ENCODE measurements at regions not wholly inside any gene's neighbourhood (a gene's known extent, or its start where the extent isn't known, plus 50 kb on each side); places are given as distances from the start of the nearest gene placed in this dataset.
A peak's percentile ranks its signal among the peaks of the same experiment; 100 is the strongest.

- Histone ChIP-seq H3K27ac (ENCODE audit: low read depth, low read length) (peak overlapping the region; percentile 64), H3K4me3 (ENCODE audit: low read depth, low read length) (no peak overlapping the region), H3K9me3 (ENCODE audit: control insufficient read depth, insufficient read depth, low read length) (no peaks in the 10 kb centered on the region), H3K36me3 (ENCODE audit: control insufficient read depth, insufficient read depth, low read length) (no peaks in the 10 kb centered on the region), H3K27me3 (ENCODE audit: control insufficient read depth, insufficient read depth, low read length) (no peaks in the 10 kb centered on the region), H3K4me1 (ENCODE audit: control insufficient read depth, insufficient read depth, low read length) (peaks cover 46% of the 10 kb centered on the region)
- WGBS (ENCODE audit: insufficient coverage), result no CpG with 5 or more reads among the region's 3 CpGs
- no peak for DNase-seq (ENCODE audit: low read depth in 4 of 6, low spot score in 6 of 6)
Measured at GRCh38 chr9:121569266-121569648, 69.6 kb upstream of the GGTA1 start.

DNA sequence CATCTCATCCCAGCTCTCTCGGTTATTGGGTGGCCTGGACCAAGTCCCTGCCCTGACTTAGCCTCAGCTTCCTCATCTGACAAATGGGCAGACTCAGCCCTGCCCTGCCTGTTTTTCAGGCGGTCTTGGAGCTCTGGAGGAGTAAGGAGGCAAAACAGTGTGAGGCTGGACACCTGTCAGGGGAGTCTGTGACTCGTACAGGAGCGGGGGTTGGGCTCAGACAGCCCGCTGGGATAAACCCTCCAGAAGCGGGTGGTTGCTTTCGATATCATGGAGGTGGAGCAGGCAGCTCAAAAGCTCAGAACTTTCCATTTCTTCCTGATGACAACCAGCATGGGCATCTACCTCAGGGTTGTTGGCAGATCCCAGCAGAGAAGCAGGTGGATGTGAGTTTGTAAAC lies 72.9 kb upstream of the GGTA1 start:
- Histone ChIP-seq H3K27me3 (ENCODE audit: control insufficient read depth, insufficient read depth, low read length) (no peaks in the 10 kb centered on the region), H3K4me1 (ENCODE audit: control insufficient read depth, insufficient read depth, low read length) (peaks cover 44% of the 10 kb centered on the region), H3K27ac (ENCODE audit: low read depth, low read length) (no peak overlapping the region), H3K4me3 (ENCODE audit: low read depth, low read length) (no peak overlapping the region), H3K9me3 (ENCODE audit: control insufficient read depth, insufficient read depth, low read length) (no peaks in the 10 kb centered on the region), H3K36me3 (ENCODE audit: control insufficient read depth, insufficient read depth, low read length) (no peaks in the 10 kb centered on the region)
- DNase-seq (ENCODE audit: low read depth in 4 of 6, low spot score in 6 of 6), result no peak
- 90% methylated on average over 5 of the region's 7 CpGs for WGBS (ENCODE audit: insufficient coverage)

DNA sequence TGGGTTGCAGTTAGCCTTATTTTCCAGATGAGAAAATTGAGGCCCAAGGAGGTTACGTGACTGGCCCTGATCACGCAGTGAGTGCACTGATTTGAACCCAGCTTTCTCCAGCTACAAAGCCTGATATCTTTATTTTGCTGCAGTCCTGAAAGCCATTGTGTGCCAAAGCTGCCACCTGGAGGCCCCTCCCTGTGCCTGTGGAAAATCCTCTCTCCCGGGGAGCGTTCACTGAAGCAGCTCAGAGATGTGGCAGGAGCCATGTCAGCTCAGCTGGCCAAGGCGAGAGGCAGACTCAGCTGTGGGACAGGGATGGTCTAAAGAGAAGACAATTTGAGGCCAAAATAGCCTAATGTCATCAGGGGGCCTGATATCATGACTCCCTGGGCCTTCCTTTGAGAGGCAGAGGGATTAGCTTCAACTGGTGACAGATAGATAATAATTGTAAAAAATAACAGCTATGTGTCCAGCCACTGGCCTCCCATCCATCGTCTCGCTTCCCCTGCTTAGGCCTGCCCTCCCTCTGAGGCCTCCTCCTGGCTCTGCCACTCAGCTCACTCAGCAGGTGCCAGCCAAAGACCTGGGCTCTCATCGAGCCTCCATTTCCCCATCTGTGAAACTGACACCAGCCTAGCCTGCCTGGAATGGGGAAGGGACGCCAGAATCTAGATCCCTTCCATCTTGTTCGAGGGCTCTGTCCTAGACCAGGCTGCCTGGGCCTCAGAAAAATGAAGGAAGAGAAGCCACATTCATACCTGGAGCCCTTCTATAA lies 74.3 kb upstream of the GGTA1 start:
- WGBS (ENCODE audit: insufficient coverage), result 74% methylated on average over 9 of the region's 10 CpGs
- Histone ChIP-seq H3K4me3 (ENCODE audit: low read depth, low read length) (no peak overlapping the region), H3K27me3 (ENCODE audit: control insufficient read depth, insufficient read depth, low read length) (no peaks in the 10 kb centered on the region), H3K36me3 (ENCODE audit: control insufficient read depth, insufficient read depth, low read length) (no peaks in the 10 kb centered on the region), H3K4me1 (ENCODE audit: control insufficient read depth, insufficient read depth, low read length) (peaks cover 40% of the 10 kb centered on the region), H3K27ac (ENCODE audit: low read depth, low read length) (no peak overlapping the region), H3K9me3 (ENCODE audit: control insufficient read depth, insufficient read depth, low read length) (no peaks in the 10 kb centered on the region)
- DNase-seq (ENCODE audit: low read depth in 4 of 6, low spot score in 6 of 6), result peak in 1 of 6 donors; percentile 33

DNA sequence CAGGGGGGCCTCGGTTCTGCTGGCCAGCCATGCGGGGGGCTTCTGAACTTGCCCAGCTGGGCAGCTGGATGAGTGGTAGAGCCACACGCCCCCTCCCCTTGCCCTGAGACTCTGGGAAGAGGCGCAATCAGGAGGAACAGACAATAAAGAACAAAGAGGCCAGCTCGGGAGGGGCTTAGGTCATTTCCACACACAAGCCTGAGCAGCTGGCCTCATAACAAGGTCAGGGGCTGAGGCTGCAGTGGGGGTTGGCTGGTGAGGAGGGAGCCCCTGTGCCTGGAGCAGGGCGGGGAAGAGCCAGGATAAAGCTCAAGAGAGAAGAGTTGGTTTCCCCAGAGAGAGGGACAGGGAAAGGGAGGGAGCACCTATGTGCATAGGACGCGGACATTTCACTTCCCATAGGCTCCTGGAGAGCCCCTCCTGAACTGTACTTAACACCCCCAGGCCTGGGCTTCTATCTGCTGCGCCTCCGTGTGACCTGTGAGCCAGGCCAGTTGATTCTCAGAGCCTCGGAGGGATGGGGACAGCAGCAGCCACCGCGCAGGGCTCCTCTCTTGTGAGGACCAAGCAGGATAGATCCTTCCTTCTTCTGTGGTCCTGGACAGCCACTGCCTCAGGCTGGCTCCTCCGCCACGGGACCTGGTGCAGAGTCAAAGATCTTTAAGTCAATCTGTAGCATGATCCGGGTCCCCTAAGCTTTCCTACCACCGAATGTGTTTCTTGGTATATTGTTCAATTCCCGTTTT lies 75.3 kb upstream of the GGTA1 start:
- Histone ChIP-seq H3K9me3 (ENCODE audit: control insufficient read depth, insufficient read depth, low read length) (no peaks in the 10 kb centered on the region), H3K4me3 (ENCODE audit: low read depth, low read length) (no peak overlapping the region), H3K4me1 (ENCODE audit: control insufficient read depth, insufficient read depth, low read length) (peaks cover 34% of the 10 kb centered on the region), H3K36me3 (ENCODE audit: control insufficient read depth, insufficient read depth, low read length) (no peaks in the 10 kb centered on the region), H3K27me3 (ENCODE audit: control insufficient read depth, insufficient read depth, low read length) (no peaks in the 10 kb centered on the region), H3K27ac (ENCODE audit: low read depth, low read length) (no peak overlapping the region)
- DNase-seq (ENCODE audit: low read depth in 4 of 6, low spot score in 6 of 6), result no peak
- 68% methylated on average over 13 of the region's 18 CpGs for WGBS (ENCODE audit: insufficient coverage)

DNA sequence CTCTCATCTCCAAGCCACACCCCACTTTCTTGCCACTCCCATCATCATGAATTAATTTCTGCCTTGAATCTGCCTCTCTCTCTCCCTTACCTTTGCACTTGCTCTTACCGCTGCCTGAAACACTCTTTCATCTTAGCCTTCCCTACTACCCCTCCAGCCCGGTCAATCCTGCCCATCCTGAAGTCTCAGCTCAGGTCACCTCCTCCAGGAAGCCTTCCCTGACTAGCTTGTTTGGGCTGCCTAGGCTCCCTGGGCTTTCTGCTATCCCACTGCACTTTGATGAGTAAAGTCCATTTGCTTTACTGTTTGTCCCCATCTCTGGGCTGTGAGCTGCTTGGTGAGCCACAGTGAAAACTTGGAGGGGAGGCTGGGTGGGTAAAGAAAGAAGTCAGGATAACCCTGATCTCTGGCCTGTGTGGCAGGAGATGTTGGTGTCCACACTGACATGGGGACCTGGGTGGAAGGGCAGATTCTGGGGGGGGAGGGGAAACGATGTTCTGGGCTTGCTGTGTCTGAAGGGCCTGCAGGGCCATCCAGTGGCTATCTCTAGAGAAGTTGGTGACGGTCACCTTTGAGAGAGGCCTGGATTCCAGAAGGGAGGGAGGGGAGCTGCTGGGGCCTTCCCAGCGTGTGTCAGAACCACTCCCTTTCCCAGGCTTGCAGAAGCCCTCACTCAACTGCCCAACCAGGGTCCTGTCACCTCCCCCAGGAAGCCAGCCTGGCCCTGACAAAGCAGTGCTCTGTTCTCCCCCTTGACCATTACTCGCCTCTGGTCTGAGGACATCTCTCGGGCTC lies 75.0 kb upstream of the DAB2IP start:
- Histone ChIP-seq H3K36me3 (ENCODE audit: control insufficient read depth, insufficient read depth, low read length) (no peaks in the 10 kb centered on the region), H3K4me1 (ENCODE audit: control insufficient read depth, insufficient read depth, low read length) (peaks cover 42% of the 10 kb centered on the region), H3K27me3 (ENCODE audit: control insufficient read depth, insufficient read depth, low read length) (no peaks in the 10 kb centered on the region), H3K9me3 (ENCODE audit: control insufficient read depth, insufficient read depth, low read length) (no peaks in the 10 kb centered on the region), H3K4me3 (ENCODE audit: low read depth, low read length) (no peak overlapping the region), H3K27ac (ENCODE audit: low read depth, low read length) (no peak overlapping the region)
- 90% methylated on average over 5 of the region's 7 CpGs for WGBS (ENCODE audit: insufficient coverage)
- no peak for DNase-seq (ENCODE audit: low read depth in 4 of 6, low spot score in 6 of 6)

DNA sequence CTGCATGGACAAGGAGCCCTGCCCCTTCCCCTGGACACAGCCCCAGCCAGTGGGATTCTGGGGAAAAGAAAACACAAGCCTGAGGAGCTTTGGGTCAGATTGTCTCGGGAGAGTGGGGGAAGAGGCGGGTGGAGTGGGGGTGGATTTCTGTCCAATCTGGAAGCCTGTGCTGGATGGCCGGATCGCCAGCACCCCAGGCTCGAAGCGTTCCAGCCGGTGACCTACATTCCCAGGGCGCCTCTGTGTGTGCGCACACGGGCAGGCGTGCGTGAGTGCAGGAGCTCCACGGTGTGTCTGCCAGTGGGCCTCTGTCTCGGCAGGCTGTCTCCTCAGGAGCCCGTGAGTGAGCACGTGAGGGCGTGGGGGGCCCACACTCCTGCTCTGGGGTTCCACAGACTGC lies 74.3 kb upstream of the DAB2IP start:
- DNase-seq (ENCODE audit: low read depth in 4 of 6, low spot score in 6 of 6), result no peak
- peaks cover 49% of the 10 kb centered on the region for H3K4me1 ChIP-seq (ENCODE audit: control insufficient read depth, insufficient read depth, low read length)

DNA sequence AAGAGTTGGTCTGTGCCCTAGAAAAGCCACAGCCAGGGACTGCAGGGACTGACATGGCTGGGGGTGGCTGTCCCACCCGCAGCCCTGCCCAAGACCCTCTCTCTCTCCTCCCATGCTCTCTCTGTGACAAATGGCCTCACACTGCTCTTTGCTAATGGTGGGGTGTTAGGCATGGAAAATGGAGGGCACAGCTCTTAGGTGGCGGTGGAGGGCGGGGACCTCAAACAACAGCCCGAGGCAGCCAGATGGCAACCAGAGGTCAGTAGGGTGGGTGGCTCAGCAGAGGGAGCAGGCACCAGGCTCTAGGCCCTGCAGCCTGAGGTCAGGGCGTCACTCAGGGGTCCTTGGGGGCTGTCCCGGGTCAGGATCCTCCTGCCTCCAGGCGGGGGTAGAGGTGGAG lies 73.9 kb upstream of the DAB2IP start:
- peaks cover 53% of the 10 kb centered on the region for H3K4me1 ChIP-seq (ENCODE audit: control insufficient read depth, insufficient read depth, low read length)
- no peaks in the 10 kb centered on the region for H3K9me3 ChIP-seq (ENCODE audit: control insufficient read depth, insufficient read depth, low read length)
- 84% methylated on average over 6 of the region's 7 CpGs for WGBS (ENCODE audit: insufficient coverage)
- no peaks in the 10 kb centered on the region for H3K36me3 ChIP-seq (ENCODE audit: control insufficient read depth, insufficient read depth, low read length)
- no peak for DNase-seq (ENCODE audit: low read depth in 4 of 6, low spot score in 6 of 6)
- H3K27me3 ChIP-seq (ENCODE audit: control insufficient read depth, insufficient read depth, low read length), result no peaks in the 10 kb centered on the region
- no peak overlapping the region for H3K27ac ChIP-seq (ENCODE audit: low read depth, low read length)
- no peak overlapping the region for H3K4me3 ChIP-seq (ENCODE audit: low read depth, low read length)

More for the DNA sequence above, 74.3 kb upstream of the DAB2IP start:
- Histone ChIP-seq H3K9me3 (ENCODE audit: control insufficient read depth, insufficient read depth, low read length) (no peaks in the 10 kb centered on the region), H3K36me3 (ENCODE audit: control insufficient read depth, insufficient read depth, low read length) (no peaks in the 10 kb centered on the region), H3K27me3 (ENCODE audit: control insufficient read depth, insufficient read depth, low read length) (no peaks in the 10 kb centered on the region), H3K27ac (ENCODE audit: low read depth, low read length) (no peak overlapping the region), H3K4me3 (ENCODE audit: low read depth, low read length) (no peak overlapping the region)
- WGBS (ENCODE audit: insufficient coverage), result 80% methylated on average over 17 of the region's 17 CpGs

- 25% methylated on average over 12 of the region's 19 CpGs for WGBS (ENCODE audit: insufficient coverage)
- Histone ChIP-seq H3K4me1 (ENCODE audit: control insufficient read depth, insufficient read depth, low read length) (peaks cover 51% of the 10 kb centered on the region), H3K4me3 (ENCODE audit: low read depth, low read length) (no peak overlapping the region), H3K36me3 (ENCODE audit: control insufficient read depth, insufficient read depth, low read length) (no peaks in the 10 kb centered on the region), H3K27ac (ENCODE audit: low read depth, low read length) (peak overlapping the region; percentile 42), H3K9me3 (ENCODE audit: control insufficient read depth, insufficient read depth, low read length) (no peaks in the 10 kb centered on the region), H3K27me3 (ENCODE audit: control insufficient read depth, insufficient read depth, low read length) (no peaks in the 10 kb centered on the region)
- DNase-seq (ENCODE audit: low read depth in 4 of 6, low spot score in 6 of 6), result peak in 2 of 6 donors; percentile 87 to 90
Measured at GRCh38 chr9:121581786-121582600, 69.4 kb upstream of the DAB2IP start.

GRCh38 chr9:121582641-121583040 lies 68.8 kb upstream of the DAB2IP start:
- no peak overlapping the region for H3K27ac ChIP-seq (ENCODE audit: low read depth, low read length)
- 64% methylated on average over 4 of the region's 7 CpGs for WGBS (ENCODE audit: insufficient coverage)

More at GRCh38 chr9:121582641-121583040, 68.8 kb upstream of the DAB2IP start:
- no peaks in the 10 kb centered on the region for H3K9me3 ChIP-seq (ENCODE audit: control insufficient read depth, insufficient read depth, low read length)
- H3K4me1 ChIP-seq (ENCODE audit: control insufficient read depth, insufficient read depth, low read length), result peaks cover 44% of the 10 kb centered on the region
- DNase-seq (ENCODE audit: low read depth in 4 of 6, low spot score in 6 of 6), result no peak
- no peaks in the 10 kb centered on the region for H3K27me3 ChIP-seq (ENCODE audit: control insufficient read depth, insufficient read depth, low read length)
- no peak overlapping the region for H3K4me3 ChIP-seq (ENCODE audit: low read depth, low read length)
- H3K36me3 ChIP-seq (ENCODE audit: control insufficient read depth, insufficient read depth, low read length), result no peaks in the 10 kb centered on the region

Measured in spinal cord (tissue), 9 donors.